Spleen (tissue), 7 donors: ENCODE measurements at regions not wholly inside any gene's neighbourhood (a gene's known extent, or its start where the extent isn't known, plus 50 kb on each side); places are given as distances from the start of the nearest gene placed in this dataset.

Experiments used
- CTCF ChIP-seq, 11 experiments: fragments of 200-600 bp in 7 of 11; fragments of 450-650 bp in 4 of 11; sonication (generic) in 4 of 11; IDR thresholded peaks in 8 of 11; conservative IDR thresholded peaks in 3 of 11; 1 replicate in 7 of 11; 2 replicates in 4 of 11; pipeline versions ENCODE4 v1.4.0 to v1.8.0; 2016 to 2021; ENCODE audit warnings: antibody characterized with exemption in 11 of 11, inconsistent platforms in 4 of 11, mild to moderate bottlenecking in 1 of 11
- POLR2A ChIP-seq, 3 donors: fragments of 450-650 bp; IDR thresholded peaks; one replicate each; pipeline ENCODE4 v1.5.1; 2017; ENCODE audit warnings: antibody characterized with exemption in 3 of 3, mild to moderate bottlenecking in 1 of 3
- donor health status: DM: no; HTN: no; CAD: no; lungs with moderate emphysema.
- donor health status: DM: no; HTN: no; CAD: no.
- donor health status: DM: no; HTN: no; CAD: no.

DNA sequence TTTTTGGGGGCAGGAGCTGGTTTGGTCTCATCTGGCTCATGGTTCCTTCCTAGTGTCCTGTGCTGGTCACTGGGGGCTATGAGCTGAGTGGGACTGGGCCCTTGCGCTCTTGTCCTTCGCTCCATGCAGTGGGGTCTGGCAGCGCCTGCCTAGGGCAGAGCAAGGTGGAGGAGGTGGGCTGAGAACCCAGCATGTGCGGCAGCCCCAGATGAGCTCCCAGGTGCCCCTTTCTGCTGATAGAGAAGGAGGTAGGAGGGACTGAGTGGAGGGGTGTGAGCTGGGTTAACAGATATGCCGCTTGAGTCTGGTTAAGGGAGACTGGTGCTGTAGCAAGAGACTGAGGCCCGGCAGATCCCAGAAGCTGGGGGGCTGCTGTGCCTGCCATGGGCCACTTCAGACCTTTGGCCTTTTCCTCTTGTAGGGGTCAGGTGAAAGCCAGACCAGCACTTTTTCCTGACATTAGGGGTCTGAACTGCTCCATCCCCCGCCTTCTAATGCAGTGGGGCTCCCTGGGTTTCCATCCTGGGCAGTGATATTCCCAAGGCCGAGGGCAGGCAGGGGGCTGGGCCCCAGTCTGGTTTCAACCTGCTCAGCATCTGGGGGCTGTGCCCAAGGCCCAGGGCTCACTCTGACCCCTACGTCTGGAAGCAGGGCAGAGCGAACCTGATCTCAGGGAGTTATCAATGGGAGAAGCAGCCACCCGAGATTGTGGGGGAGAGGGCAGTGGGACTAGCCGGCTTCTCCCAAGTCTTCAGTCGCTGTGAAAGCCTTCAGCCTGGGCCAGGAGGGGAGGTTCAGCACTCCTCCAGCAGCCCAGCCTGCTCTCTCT is 62.9 kb upstream of the PRR23C start:
- TF ChIP-seq CTCF (IDR thresholded peaks at IDR 0.05 in 8 of 11, conservative IDR thresholded peaks at IDR 0.05 in 3 of 11) = no peak
- no peak for TF ChIP-seq POLR2A (IDR thresholded peaks at IDR 0.05)
